ENCODE measurements at regions not wholly inside any gene's neighbourhood (a gene's known extent, or its start where the extent isn't known, plus 50 kb on each side); places are given as distances from the start of the nearest gene placed in this dataset.

DNA sequence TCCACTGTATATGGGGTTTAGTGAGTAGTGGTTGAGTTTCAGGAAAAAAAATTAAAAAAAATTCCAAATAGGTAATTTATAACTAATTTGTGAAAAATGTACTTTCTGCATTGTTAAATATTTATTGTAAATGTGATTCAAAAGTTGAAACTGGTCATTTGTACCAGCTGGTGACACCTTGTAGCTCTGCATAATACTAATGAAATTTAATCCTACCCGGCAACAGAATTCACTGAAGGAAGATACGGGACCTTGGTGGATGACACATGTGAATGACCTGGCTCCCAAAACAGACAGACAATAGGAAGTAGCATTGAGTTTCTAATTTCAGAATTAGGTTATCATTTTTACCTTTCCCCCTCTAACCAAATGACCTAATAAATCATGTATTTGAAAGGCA lies 73.8 kb downstream of the SLITRK6 start:
- H3K27ac ChIP-seq (ENCODE audit: low read depth): no peak overlapping the region
- ATAC-seq: no peak
- Mint-ChIP-seq H3K4me1 (peaks cover 3% of the 10 kb centered on the region; the same call in 1 of the 3 replicates), H3K9me3 (no peaks in the 10 kb centered on the region), H3K4me3 (no peak overlapping the region), H3K27me3 (ENCODE audit: insufficient read depth, low read depth, poor library complexity) (no peaks in the 10 kb centered on the region), H3K27ac (no peak overlapping the region), H3K36me3 (ENCODE audit: low read depth) (no peaks in the 10 kb centered on the region)
- no peaks in the 10 kb centered on the region for H3F3A ChIP-seq (replicated peaks; ENCODE audit: low read depth)
- H3K4me3 ChIP-seq: no peak overlapping the region
- H3K36me3 ChIP-seq (ENCODE audit: insufficient read depth): no peaks in the 10 kb centered on the region
- H2AFZ ChIP-seq: no peak overlapping the region
- DNase-seq (ENCODE audit: low spot score): no peak
- H3K27me3 ChIP-seq (ENCODE audit: insufficient read depth): no peaks in the 10 kb centered on the region
- no peaks in the 10 kb centered on the region for H3K9me2 ChIP-seq (ENCODE audit: insufficient read depth)
- no peaks in the 10 kb centered on the region for H4K20me1 ChIP-seq (replicated peaks; ENCODE audit: insufficient read depth)
- H3K79me2 ChIP-seq (replicated peaks; ENCODE audit: insufficient read depth): no peaks in the 10 kb centered on the region
- no peak overlapping the region for H3K4me2 ChIP-seq
- H3K4me1 ChIP-seq (ENCODE audit: insufficient read depth): no peaks in the 10 kb centered on the region
- TF ChIP-seq NANOG (IDR thresholded peaks at IDR 0.05; ENCODE audit: borderline replicate concordance) (no peak), POLR2AphosphoS5 (IDR thresholded peaks at IDR 0.05; ENCODE audit: low read depth) (no peak), STAT1 (IDR thresholded peaks at IDR 0.05; ENCODE audit: unreplicated experiment) (no peak), ZNF331 (CRISPR knock-in tag; IDR thresholded peaks at IDR 0.05; ENCODE audit: low read depth) (no peak), JUNB (IDR thresholded peaks at IDR 0.05; ENCODE audit: unreplicated experiment) (no peak)
- TF ChIP-seq, protein P1, sequence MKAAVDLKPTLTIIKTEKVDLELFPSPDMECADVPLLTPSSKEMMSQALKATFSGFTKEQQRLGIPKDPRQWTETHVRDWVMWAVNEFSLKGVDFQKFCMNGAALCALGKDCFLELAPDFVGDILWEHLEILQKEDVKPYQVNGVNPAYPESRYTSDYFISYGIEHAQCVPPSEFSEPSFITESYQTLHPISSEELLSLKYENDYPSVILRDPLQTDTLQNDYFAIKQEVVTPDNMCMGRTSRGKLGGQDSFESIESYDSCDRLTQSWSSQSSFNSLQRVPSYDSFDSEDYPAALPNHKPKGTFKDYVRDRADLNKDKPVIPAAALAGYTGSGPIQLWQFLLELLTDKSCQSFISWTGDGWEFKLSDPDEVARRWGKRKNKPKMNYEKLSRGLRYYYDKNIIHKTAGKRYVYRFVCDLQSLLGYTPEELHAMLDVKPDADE (IDR thresholded peaks at IDR 0.05): no peak

DNA sequence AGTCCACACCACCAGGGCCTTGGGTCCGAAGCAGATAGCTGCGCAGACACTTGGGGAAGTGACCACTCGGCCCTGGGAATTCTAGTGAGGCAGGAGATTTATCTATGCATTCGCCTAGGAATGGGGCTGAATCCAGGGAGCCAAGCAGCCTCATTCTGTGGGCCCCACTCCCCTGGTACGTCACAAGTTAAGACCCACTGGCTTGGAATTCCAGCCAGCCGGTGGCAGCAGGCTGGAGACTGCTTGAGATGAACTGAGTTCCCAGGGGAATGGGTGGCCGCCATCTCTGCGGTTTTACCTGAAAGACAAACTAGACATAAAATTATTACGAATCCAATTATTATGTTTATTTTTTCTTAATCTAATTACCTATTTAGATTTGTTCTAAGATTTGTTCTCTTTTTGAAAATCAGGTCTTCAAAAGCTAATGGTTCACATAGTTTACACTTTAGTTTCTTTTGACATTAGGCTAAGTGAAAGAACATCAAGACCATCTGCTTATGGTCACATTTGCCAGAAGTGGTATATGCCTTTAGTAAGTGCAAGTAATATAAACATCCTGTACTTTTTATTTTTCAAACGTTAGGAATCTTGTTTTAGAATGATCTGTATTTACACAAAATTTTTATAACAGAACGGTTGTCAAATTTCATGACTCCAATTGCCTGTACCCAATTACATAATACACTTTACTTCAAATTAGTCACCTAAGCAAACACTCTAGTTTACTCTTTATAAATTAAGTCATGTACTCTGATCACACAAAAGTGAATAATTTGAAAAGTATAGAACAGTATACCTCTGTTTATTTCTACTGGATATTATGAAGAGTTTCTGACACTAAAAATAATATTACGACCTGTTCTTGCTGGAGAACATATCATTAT lies 74.4 kb downstream of the SLITRK6 start:
- Histone ChIP-seq H3K79me2 (replicated peaks; ENCODE audit: insufficient read depth) (no peaks in the 10 kb centered on the region), H3K4me3 (no peak overlapping the region), H3K27ac (ENCODE audit: low read depth) (no peak overlapping the region), H3K36me3 (ENCODE audit: insufficient read depth) (no peaks in the 10 kb centered on the region), H3K4me1 (ENCODE audit: insufficient read depth) (no peaks in the 10 kb centered on the region), H3F3A (replicated peaks; ENCODE audit: low read depth) (no peaks in the 10 kb centered on the region), H4K20me1 (replicated peaks; ENCODE audit: insufficient read depth) (no peaks in the 10 kb centered on the region), H3K9me2 (ENCODE audit: insufficient read depth) (no peaks in the 10 kb centered on the region), H2AFZ (no peak overlapping the region), H3K4me2 (no peak overlapping the region), H3K27me3 (ENCODE audit: insufficient read depth) (no peaks in the 10 kb centered on the region)
- Mint-ChIP-seq H3K4me3 (no peak overlapping the region), H3K27ac (peak overlapping the region; percentile 36; the same call in 1 of the 2 replicates), H3K4me1 (peaks cover 3% of the 10 kb centered on the region; the same call in 1 of the 3 replicates), H3K36me3 (ENCODE audit: low read depth) (no peaks in the 10 kb centered on the region), H3K9me3 (no peaks in the 10 kb centered on the region), H3K27me3 (ENCODE audit: insufficient read depth, low read depth, poor library complexity) (no peaks in the 10 kb centered on the region)
- no peak for DNase-seq (ENCODE audit: low spot score)
- TF ChIP-seq EZH2phosphoT487 (IDR thresholded peaks at IDR 0.05; ENCODE audit: unreplicated experiment) (no peak), POLR2AphosphoS5 (IDR thresholded peaks at IDR 0.05; ENCODE audit: low read depth) (no peak), CREB1 (CRISPR knock-in tag; IDR thresholded peaks at IDR 0.05; ENCODE audit: low read depth) (no peak)
- TF ChIP-seq, protein P2, sequence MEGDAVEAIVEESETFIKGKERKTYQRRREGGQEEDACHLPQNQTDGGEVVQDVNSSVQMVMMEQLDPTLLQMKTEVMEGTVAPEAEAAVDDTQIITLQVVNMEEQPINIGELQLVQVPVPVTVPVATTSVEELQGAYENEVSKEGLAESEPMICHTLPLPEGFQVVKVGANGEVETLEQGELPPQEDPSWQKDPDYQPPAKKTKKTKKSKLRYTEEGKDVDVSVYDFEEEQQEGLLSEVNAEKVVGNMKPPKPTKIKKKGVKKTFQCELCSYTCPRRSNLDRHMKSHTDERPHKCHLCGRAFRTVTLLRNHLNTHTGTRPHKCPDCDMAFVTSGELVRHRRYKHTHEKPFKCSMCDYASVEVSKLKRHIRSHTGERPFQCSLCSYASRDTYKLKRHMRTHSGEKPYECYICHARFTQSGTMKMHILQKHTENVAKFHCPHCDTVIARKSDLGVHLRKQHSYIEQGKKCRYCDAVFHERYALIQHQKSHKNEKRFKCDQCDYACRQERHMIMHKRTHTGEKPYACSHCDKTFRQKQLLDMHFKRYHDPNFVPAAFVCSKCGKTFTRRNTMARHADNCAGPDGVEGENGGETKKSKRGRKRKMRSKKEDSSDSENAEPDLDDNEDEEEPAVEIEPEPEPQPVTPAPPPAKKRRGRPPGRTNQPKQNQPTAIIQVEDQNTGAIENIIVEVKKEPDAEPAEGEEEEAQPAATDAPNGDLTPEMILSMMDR (conservative IDR thresholded peaks at IDR 0.05; ENCODE audit: low read depth in 2 of 2): no peak
- TF ChIP-seq, protein P1 (IDR thresholded peaks at IDR 0.05): no peak
- ATAC-seq: no peak
